HG03097 (cell line): ENCODE measurements at regions not wholly inside any gene's neighbourhood (a gene's known extent, or its start where the extent isn't known, plus 50 kb on each side); places are given as distances from the start of the nearest gene placed in this dataset.

Source experiments
- ATAC-seq: cut with Tn5 transposase; IDR thresholded peaks from one replicate; pipeline ENCODE4 v1.9.1; 2021; ENCODE audit not compliant: unreplicated experiment, low FRiP score

GRCh38 chr6:165884813-165885765, 222.0 kb upstream of the PDE10A start:
- peak; percentile 97 for ATAC-seq

GRCh38 chr6:165883851-165884640, 221.0 kb upstream of the PDE10A start:
- ATAC-seq, result no peak

- ATAC-seq, result no peak
These were observed 218.8 kb upstream of the PDE10A start for GRCh38 chr6:165881806-165882205.

GRCh38 chr6:165880686-165881085, 217.6 kb upstream of the PDE10A start:
- ATAC-seq, result no peak

- ATAC-seq, result no peak
These were observed 214.7 kb upstream of the PDE10A start for GRCh38 chr6:165877773-165878172.

- no peak for ATAC-seq
These were observed 214.2 kb upstream of the PDE10A start for GRCh38 chr6:165877192-165877591.

- no peak for ATAC-seq
These were observed 213.5 kb upstream of the PDE10A start for GRCh38 chr6:165876588-165876987.

- ATAC-seq, result no peak
These were observed 212.9 kb upstream of the PDE10A start for GRCh38 chr6:165875946-165876345.

- no peak for ATAC-seq
These were observed 210.9 kb upstream of the PDE10A start for GRCh38 chr6:165873976-165874375.

- no peak for ATAC-seq
These were observed 209.8 kb upstream of the PDE10A start for GRCh38 chr6:165872811-165873210.

GRCh38 chr6:165872311-165872710, 209.3 kb upstream of the PDE10A start:
- ATAC-seq, result no peak

GRCh38 chr6:165871571-165871970, 208.5 kb upstream of the PDE10A start:
- no peak for ATAC-seq

GRCh38 chr6:165869526-165869925, 206.5 kb upstream of the PDE10A start:
- ATAC-seq, result no peak

GRCh38 chr6:165864925-165865324, 201.9 kb upstream of the PDE10A start:
- ATAC-seq, result no peak

- no peak for ATAC-seq
These were observed 201.2 kb upstream of the PDE10A start for GRCh38 chr6:165864218-165864617.

- no peak for ATAC-seq
These were observed 200.8 kb upstream of the PDE10A start for GRCh38 chr6:165863801-165864200.

GRCh38 chr6:165862813-165863212, 199.8 kb upstream of the PDE10A start:
- ATAC-seq, result no peak

- ATAC-seq, result no peak
These were observed 198.2 kb upstream of the PDE10A start for GRCh38 chr6:165861226-165861625.

- ATAC-seq, result no peak
These were observed 195.5 kb upstream of the PDE10A start for GRCh38 chr6:165858586-165858985.

- ATAC-seq, result no peak
These were observed 192.8 kb upstream of the PDE10A start for GRCh38 chr6:165855856-165856255.

GRCh38 chr6:165854863-165855593, 192.0 kb upstream of the PDE10A start:
- ATAC-seq, result no peak
